ENCODE measurements at regions not wholly inside any gene's neighbourhood (a gene's known extent, or its start where the extent isn't known, plus 50 kb on each side); places are given as distances from the start of the nearest gene placed in this dataset.

- TF ChIP-seq CTCF (conservative IDR thresholded peaks at IDR 0.05; ENCODE audit: low read length) (no peak), EZH2phosphoT487 (IDR thresholded peaks at IDR 0.05; ENCODE audit: borderline replicate concordance) (no peak)
Measured at GRCh38 chr11:15745266-15745665, 611.1 kb downstream of the SOX6 start.
